SK-N-SH (cell line): ENCODE measurements at regions not wholly inside any gene's neighbourhood (a gene's known extent, or its start where the extent isn't known, plus 50 kb on each side); places are given as distances from the start of the nearest gene placed in this dataset.

Experiments used
- CTCF ChIA-PET: fragments of 300-600, 350-600 bp; formaldehyde crosslinking; extraction: SDS; loops from one replicate; lab custom pipeline; 2021; lab: Yijun Ruan, JAX
- POLR2A ChIA-PET: fragments of 350-600 bp; sonication (Branson Sonifier 250); formaldehyde crosslinking; extraction: SDS; loops from one replicate; lab custom pipeline; 2020; ENCODE audit warnings: antibody characterized with exemption, inconsistent platforms; lab: Yijun Ruan, JAX
- DNase-seq: peaks from one replicate; pipeline ENCODE4 v3.0.0; 2012
- H2AFZ ChIP-seq: fragments of 200-600 bp; sonication (generic); 2 replicates; pipeline ENCODE4 v1.8.1; 2016; ENCODE audit warnings: antibody characterized with exemption, mild to moderate bottlenecking, low read depth
- H3F3A ChIP-seq: fragments of 200-600 bp; sonication (generic); replicated peaks from 2 replicates; pipeline ENCODE3; 2016; ENCODE audit warnings: antibody characterized with exemption, mild to moderate bottlenecking; ENCODE audit not compliant: insufficient read depth
- H3K27ac ChIP-seq, 2 experiments: fragments of 200-500 bp in 1 of 2; fragments of 200-600 bp in 1 of 2; sonication (Bioruptor generic) in 1 of 2; sonication (generic), shearing (Covaris generic) in 1 of 2; 2 replicates each; pipeline versions ENCODE4 v1.5.1 to v1.6.1; 2014 to 2016; ENCODE audit warnings: low read depth in 2 of 2, inconsistent platforms in 1 of 2, low read length in 1 of 2, mild to moderate bottlenecking in 1 of 2, mixed read lengths in 1 of 2
- H3K27me3 ChIP-seq: fragments of 200-600 bp; sonication (generic), shearing (Covaris generic); 2 replicates; pipeline ENCODE4 v1.6.1; 2016; ENCODE audit warnings: mixed run types; ENCODE audit not compliant: insufficient read depth
- H3K36me3 ChIP-seq, 2 experiments: fragments of 200-500 bp in 1 of 2; fragments of 200-600 bp in 1 of 2; sonication (Bioruptor generic) in 1 of 2; sonication (generic) in 1 of 2; replicated peaks in 1 of 2; 2 replicates each; pipeline versions ENCODE3 to v1.5.1; 2014 to 2016; ENCODE audit warnings: low read length in 1 of 2, mild to moderate bottlenecking in 1 of 2; ENCODE audit not compliant: insufficient read depth in 2 of 2, control insufficient read depth in 1 of 2
- H3K4me1 ChIP-seq, 2 experiments: fragments of 200-500 bp in 1 of 2; fragments of 200-600 bp in 1 of 2; sonication (Bioruptor generic) in 1 of 2; sonication (generic), shearing (Covaris generic) in 1 of 2; 2 replicates each; pipeline versions ENCODE4 v1.5.1 to v1.6.1; 2014 to 2016; ENCODE audit warnings: low read depth in 1 of 2, low read length in 1 of 2, mixed run types in 1 of 2; ENCODE audit not compliant: insufficient read depth in 2 of 2, control insufficient read depth in 1 of 2
- H3K4me2 ChIP-seq: fragments of 200-600 bp; sonication (generic), shearing (Covaris generic); 2 replicates; pipeline ENCODE4 v1.6.1; 2017; ENCODE audit warnings: mixed run types
- H3K4me3 ChIP-seq, 2 experiments: fragments of 200-500 bp in 1 of 2; fragments of 200-600 bp in 1 of 2; sonication (Bioruptor generic) in 1 of 2; sonication (generic), shearing (Covaris generic) in 1 of 2; 2 replicates each; pipeline versions ENCODE4 v1.5.1 to v1.8.1; 2014 to 2016; ENCODE audit warnings: low read depth in 2 of 2, inconsistent platforms in 1 of 2, low read length in 1 of 2, mild to moderate bottlenecking in 1 of 2, mixed read lengths in 1 of 2, moderate library complexity in 1 of 2
- H3K79me2 ChIP-seq: fragments of 200-600 bp; sonication (generic); 2 replicates; pipeline ENCODE4 v1.8.1; 2017; ENCODE audit warnings: mild to moderate bottlenecking; ENCODE audit not compliant: insufficient read depth
- H3K9ac ChIP-seq: fragments of 200-600 bp; sonication (generic); 2 replicates; pipeline ENCODE4 v1.6.1; 2017; ENCODE audit warnings: mixed run types
- H3K9me2 ChIP-seq: fragments of 200-600 bp; sonication (generic); 2 replicates; pipeline ENCODE4 v1.6.1; 2017; ENCODE audit warnings: mixed run types
- H3K9me3 ChIP-seq: fragments of 200-600 bp; sonication (generic); 2 replicates; pipeline ENCODE4 v1.6.1; 2017; ENCODE audit warnings: mixed run types, mild to moderate bottlenecking, moderate library complexity
- H4K20me1 ChIP-seq: fragments of 200-600 bp; sonication (generic); 2 replicates; pipeline ENCODE4 v1.6.1; 2017; ENCODE audit warnings: mild to moderate bottlenecking, mixed run types; ENCODE audit not compliant: insufficient read depth
- CHD2 ChIP-seq: fragments of 150-350 bp; IDR thresholded peaks from 2 replicates; pipeline ENCODE4 v1.6.1; 2018; ENCODE audit warnings: low read length; ENCODE audit not compliant: partially characterized antibody
- ELF1 ChIP-seq: IDR thresholded peaks from 2 replicates; pipeline ENCODE4 v1.4.0; 2012
- MAX ChIP-seq: IDR thresholded peaks from 2 replicates; pipeline ENCODE4 v1.4.0; 2012; ENCODE audit warnings: low read depth
- POLR2AphosphoS5 ChIP-seq: IDR thresholded peaks from 2 replicates; pipeline ENCODE4 v1.6.1; 2012; ENCODE audit warnings: low read depth, low read length
- TEAD4 ChIP-seq: IDR thresholded peaks from 2 replicates; pipeline ENCODE4 v1.4.0; 2012; ENCODE audit warnings: mild to moderate bottlenecking, borderline replicate concordance; ENCODE audit not compliant: insufficient read depth
- USF2 ChIP-seq: fragments of 150-350 bp; IDR thresholded peaks from 2 replicates; pipeline ENCODE4 v1.6.1; 2017; ENCODE audit warnings: antibody characterized with exemption, low read length, low read depth, borderline replicate concordance
- WGBS: methylation state at CpG from one replicate; pipeline ENCODE4 v1.1.6; 2017; ENCODE audit warnings: low lambda C conversion rate; 5-methylcytosine and 5-hydroxymethylcytosine counted together
- TF ChIP-seq, protein P1 (sequence below): IDR thresholded peaks from 2 replicates; pipeline ENCODE4 v1.6.1; 2012; ENCODE audit warnings: mild to moderate bottlenecking, low read depth, low read length, moderate library complexity

DNA sequence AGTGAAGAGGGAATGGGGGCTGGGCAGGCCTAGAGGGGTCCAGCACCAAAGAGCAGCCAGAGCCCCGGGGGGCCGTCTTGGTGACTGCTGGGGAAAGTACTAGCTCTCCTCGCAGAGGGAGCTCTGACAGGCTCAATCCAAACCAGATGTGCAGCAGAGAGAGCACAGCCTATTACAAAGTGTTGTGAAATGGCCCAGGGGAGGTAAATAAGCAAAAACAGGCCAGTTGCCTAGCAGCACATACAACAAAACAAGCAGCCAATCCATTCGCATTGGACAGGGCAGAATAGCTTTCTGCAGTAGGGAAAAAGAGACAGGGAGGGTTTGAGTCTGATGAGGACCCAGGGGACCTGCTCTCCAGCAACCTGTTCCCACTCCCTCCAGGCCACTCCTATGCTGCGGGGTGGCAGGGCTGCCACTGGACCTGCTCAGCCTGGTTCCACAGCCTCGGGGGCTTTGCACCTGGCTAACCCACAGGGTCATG lies 239.6 kb upstream of the FGGY start (continued):
- TF ChIP-seq, protein P1, sequence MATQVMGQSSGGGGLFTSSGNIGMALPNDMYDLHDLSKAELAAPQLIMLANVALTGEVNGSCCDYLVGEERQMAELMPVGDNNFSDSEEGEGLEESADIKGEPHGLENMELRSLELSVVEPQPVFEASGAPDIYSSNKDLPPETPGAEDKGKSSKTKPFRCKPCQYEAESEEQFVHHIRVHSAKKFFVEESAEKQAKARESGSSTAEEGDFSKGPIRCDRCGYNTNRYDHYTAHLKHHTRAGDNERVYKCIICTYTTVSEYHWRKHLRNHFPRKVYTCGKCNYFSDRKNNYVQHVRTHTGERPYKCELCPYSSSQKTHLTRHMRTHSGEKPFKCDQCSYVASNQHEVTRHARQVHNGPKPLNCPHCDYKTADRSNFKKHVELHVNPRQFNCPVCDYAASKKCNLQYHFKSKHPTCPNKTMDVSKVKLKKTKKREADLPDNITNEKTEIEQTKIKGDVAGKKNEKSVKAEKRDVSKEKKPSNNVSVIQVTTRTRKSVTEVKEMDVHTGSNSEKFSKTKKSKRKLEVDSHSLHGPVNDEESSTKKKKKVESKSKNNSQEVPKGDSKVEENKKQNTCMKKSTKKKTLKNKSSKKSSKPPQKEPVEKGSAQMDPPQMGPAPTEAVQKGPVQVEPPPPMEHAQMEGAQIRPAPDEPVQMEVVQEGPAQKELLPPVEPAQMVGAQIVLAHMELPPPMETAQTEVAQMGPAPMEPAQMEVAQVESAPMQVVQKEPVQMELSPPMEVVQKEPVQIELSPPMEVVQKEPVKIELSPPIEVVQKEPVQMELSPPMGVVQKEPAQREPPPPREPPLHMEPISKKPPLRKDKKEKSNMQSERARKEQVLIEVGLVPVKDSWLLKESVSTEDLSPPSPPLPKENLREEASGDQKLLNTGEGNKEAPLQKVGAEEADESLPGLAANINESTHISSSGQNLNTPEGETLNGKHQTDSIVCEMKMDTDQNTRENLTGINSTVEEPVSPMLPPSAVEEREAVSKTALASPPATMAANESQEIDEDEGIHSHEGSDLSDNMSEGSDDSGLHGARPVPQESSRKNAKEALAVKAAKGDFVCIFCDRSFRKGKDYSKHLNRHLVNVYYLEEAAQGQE = no peak
- TF ChIP-seq USF2 (no peak), CHD2 (peak; percentile 82), MAX (no peak), TEAD4 (no peak), POLR2AphosphoS5 (peak; percentile 38; the same call in 1 of the 2 replicates)

GRCh38 chr1:59057796-59058195 lies 239.1 kb upstream of the FGGY start:
- no peak for DNase-seq
- CTCF ChIA-PET = no interaction called here

DNA sequence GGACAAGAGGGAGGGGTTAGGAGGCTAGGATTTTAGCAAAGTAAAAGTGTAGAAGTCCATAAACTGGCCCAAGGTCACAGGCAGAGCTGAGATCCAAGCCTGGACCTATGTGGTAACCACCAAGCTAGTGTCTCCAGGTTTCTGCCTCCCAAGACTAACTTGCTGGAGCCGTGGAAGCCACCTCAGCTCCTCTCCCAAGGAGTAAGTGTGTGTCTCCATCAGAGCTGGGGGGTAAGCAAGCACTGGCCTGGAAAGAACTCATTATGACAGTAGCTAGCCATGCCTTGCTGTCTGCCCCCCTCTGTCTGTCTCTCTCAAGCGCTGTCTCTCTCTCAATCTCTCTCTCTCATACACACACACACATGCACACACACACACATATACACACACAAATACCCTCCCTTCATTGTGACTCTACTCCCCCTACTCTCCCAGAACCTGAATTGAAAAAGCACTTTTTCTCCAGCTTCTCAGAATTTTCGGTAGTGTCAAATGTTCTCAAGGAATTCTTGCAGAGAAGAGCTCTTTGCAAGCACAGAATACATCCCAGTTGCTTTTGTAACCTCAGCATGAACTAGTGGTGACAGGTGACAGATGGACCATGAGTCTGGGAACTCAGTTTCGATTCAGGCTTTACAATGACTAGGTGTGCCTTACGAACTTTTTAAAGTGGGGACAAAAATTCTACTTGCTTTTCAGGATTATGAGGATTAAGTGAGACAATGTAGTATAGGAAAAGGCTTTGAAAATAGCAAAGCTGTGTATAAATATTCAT lies 238.0 kb upstream of the FGGY start:
- 81% methylated on average over 4 of the region's 5 CpGs for WGBS
- Histone ChIP-seq H3K27me3 (no peaks in the 10 kb centered on the region), H2AFZ (no peak overlapping the region), H3K4me3 (no peak overlapping the region), H3K4me2 (no peak overlapping the region), H4K20me1 (no peaks in the 10 kb centered on the region), H3K79me2 (no peaks in the 10 kb centered on the region), H3K4me1 (peaks cover 25 to 26% of the 10 kb centered on the region in 2 experiments), H3K36me3 (no peaks in the 10 kb centered on the region), H3K9me3 (no peaks in the 10 kb centered on the region), H3K9ac (no peak overlapping the region), H3F3A (no peaks in the 10 kb centered on the region), H3K9me2 (no peaks in the 10 kb centered on the region), H3K27ac (no peak overlapping the region)
- TF ChIP-seq, protein P1 = no peak
- ChIA-PET POLR2A (interaction anchor here (0.6 kb wide), 1 partner anchor 14 kb away, joined by 5 read pairs; no protein-coding TSS in a partner anchor), CTCF (no interaction called here)
- DNase-seq = no peak

More at GRCh38 chr1:59057796-59058195, 239.1 kb upstream of the FGGY start:
- no peaks in the 10 kb centered on the region for H4K20me1 ChIP-seq
- no peak overlapping the region for H3K4me3 ChIP-seq
- POLR2A ChIA-PET = interaction anchor here (1.0 kb wide), 1 partner anchor 183 kb away, joined by 3 read pairs; no protein-coding TSS in a partner anchor
- 95% methylated on average over 3 of the region's 3 CpGs for WGBS
- no peak for TF ChIP-seq ELF1
- H3K9me3 ChIP-seq = no peaks in the 10 kb centered on the region
- H2AFZ ChIP-seq = no peak overlapping the region
- H3K4me2 ChIP-seq = no peak overlapping the region; the same call in 1 of the 2 replicates
- H3K9ac ChIP-seq = no peak overlapping the region
- peak overlapping the region in 1 of 2 experiments; percentile 70; a peak in 1 of 4 replicates for H3K27ac ChIP-seq
- H3K27me3 ChIP-seq = no peaks in the 10 kb centered on the region
- H3K36me3 ChIP-seq = no peaks in the 10 kb centered on the region
- peaks cover 25% of the 10 kb centered on the region in 2 experiments for H3K4me1 ChIP-seq
- H3K9me2 ChIP-seq = no peaks in the 10 kb centered on the region
- H3K79me2 ChIP-seq = no peaks in the 10 kb centered on the region
- H3F3A ChIP-seq = no peaks in the 10 kb centered on the region
